ENCODE measurements at regions not wholly inside any gene's neighbourhood (a gene's known extent, or its start where the extent isn't known, plus 50 kb on each side); places are given as distances from the start of the nearest gene placed in this dataset.

GRCh38 chr5:81846301-81846700 lies 95.4 kb upstream of the SSBP2 start (continued):
- TF ChIP-seq JUNB (IDR thresholded peaks at IDR 0.05; ENCODE audit: unreplicated experiment) (no peak), NANOG (IDR thresholded peaks at IDR 0.05; ENCODE audit: borderline replicate concordance) (no peak)

GRCh38 chr5:81843845-81844244 lies 92.9 kb upstream of the SSBP2 start:
- Mint-ChIP-seq H3K4me1 (peaks cover 5% of the 10 kb centered on the region; the same call in 2 of the 3 replicates), H3K9me3 (no peaks in the 10 kb centered on the region), H3K27ac (no peak overlapping the region), H3K4me3 (no peak overlapping the region), H3K36me3 (ENCODE audit: low read depth) (no peaks in the 10 kb centered on the region), H3K27me3 (ENCODE audit: insufficient read depth, low read depth, poor library complexity) (no peaks in the 10 kb centered on the region)
- no peak for DNase-seq (ENCODE audit: low spot score)
- H2AFZ ChIP-seq: no peak overlapping the region
- no peaks in the 10 kb centered on the region for H3F3A ChIP-seq (replicated peaks; ENCODE audit: low read depth)
- H3K4me3 ChIP-seq: no peak overlapping the region
- H3K79me2 ChIP-seq (replicated peaks; ENCODE audit: insufficient read depth): no peaks in the 10 kb centered on the region
- H3K36me3 ChIP-seq (ENCODE audit: insufficient read depth): no peaks in the 10 kb centered on the region
- ATAC-seq: no peak
- H3K4me1 ChIP-seq (ENCODE audit: insufficient read depth): peaks cover 10% of the 10 kb centered on the region; the same call in 1 of the 2 replicates
- peaks cover 3% of the 10 kb centered on the region for H3K9me2 ChIP-seq (ENCODE audit: insufficient read depth)
- H4K20me1 ChIP-seq (replicated peaks; ENCODE audit: insufficient read depth): no peaks in the 10 kb centered on the region
- no peak overlapping the region for H3K4me2 ChIP-seq
- no peak overlapping the region for H3K27ac ChIP-seq (ENCODE audit: low read depth)
- no peaks in the 10 kb centered on the region for H3K27me3 ChIP-seq (ENCODE audit: insufficient read depth)
- TF ChIP-seq CREB1 (CRISPR knock-in tag; IDR thresholded peaks at IDR 0.05; ENCODE audit: low read depth) (no peak), CTCF (conservative IDR thresholded peaks at IDR 0.05; ENCODE audit: low read depth in 2 of 2) (no peak), EZH2phosphoT487 (IDR thresholded peaks at IDR 0.05; ENCODE audit: unreplicated experiment) (no peak), ZNF462 (CRISPR knock-in tag; IDR thresholded peaks at IDR 0.05) (no peak), EZH2 (IDR thresholded peaks at IDR 0.05; ENCODE audit: low read depth, unreplicated experiment) (no peak), STAT1 (IDR thresholded peaks at IDR 0.05; ENCODE audit: unreplicated experiment) (no peak), JUNB (IDR thresholded peaks at IDR 0.05; ENCODE audit: unreplicated experiment) (no peak), ZNF331 (CRISPR knock-in tag; IDR thresholded peaks at IDR 0.05; ENCODE audit: low read depth) (no peak), ZNF114 (CRISPR knock-in tag; IDR thresholded peaks at IDR 0.05) (no peak), NANOG (IDR thresholded peaks at IDR 0.05; ENCODE audit: borderline replicate concordance) (no peak), REST (IDR thresholded peaks at IDR 0.05; ENCODE audit: unreplicated experiment) (no peak), ETS1 (IDR thresholded peaks at IDR 0.05) (no peak), POLR2AphosphoS5 (IDR thresholded peaks at IDR 0.05; ENCODE audit: low read depth) (no peak)

Data from GM23338 (cell line).